ENCODE measurements at regions not wholly inside any gene's neighbourhood (a gene's known extent, or its start where the extent isn't known, plus 50 kb on each side); places are given as distances from the start of the nearest gene placed in this dataset.

DNA sequence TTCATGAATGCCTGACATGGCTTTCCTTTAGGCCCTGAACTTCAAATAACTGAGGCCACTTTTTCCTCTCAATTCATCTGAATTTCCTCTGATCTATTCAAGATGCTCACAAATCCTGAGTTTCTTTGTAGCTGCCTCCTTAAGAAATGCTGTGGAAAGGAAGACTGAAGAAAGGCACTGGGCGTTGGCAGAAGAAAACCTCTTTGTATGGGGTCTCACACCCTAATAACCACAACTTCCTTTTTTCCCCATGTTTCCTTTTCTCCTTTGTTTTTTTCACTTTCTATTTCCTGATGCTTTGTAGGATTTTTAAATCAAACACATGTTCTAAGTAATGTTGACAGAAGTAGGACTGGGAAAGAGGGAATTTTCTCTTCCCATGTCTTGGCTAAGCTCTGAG, 447.4 kb downstream of the CMPK2 start:
- peaks cover 0 to 5% of the 10 kb centered on the region in 2 experiments; a peak in 1 of 4 replicates for H3K4me1 Mint-ChIP-seq
- Histone ChIP-seq H3K56ac (ENCODE audit: insufficient read length, low read depth, low read length) (no peak overlapping the region), H3K27me3 (ENCODE audit: insufficient read depth, low read length) (no peaks in the 10 kb centered on the region), H3K18ac (ENCODE audit: insufficient read length, low read depth, low read length) (no peak overlapping the region), H3K79me1 (ENCODE audit: insufficient read depth, low read depth, low read length, poor library complexity, severe bottlenecking) (no peaks in the 10 kb centered on the region), H2BK15ac (ENCODE audit: low read depth, low read length) (no peak overlapping the region), H2AK5ac (ENCODE audit: insufficient read length, low read length) (no peak overlapping the region), H2BK5ac (ENCODE audit: insufficient read length, low read length) (no peak overlapping the region), H3T11ph (ENCODE audit: low read length) (no peak overlapping the region), H4K91ac (ENCODE audit: insufficient read length, low read depth, low read length) (no peak overlapping the region), H3K9ac (ENCODE audit: extremely low read depth, insufficient read length, low read length) (no peak overlapping the region), H2BK12ac (ENCODE audit: insufficient read length, low read depth, low read length) (no peak overlapping the region), H2BK20ac (ENCODE audit: low read depth, low read length, poor library complexity, severe bottlenecking) (no peak overlapping the region), H3K23me2 (ENCODE audit: insufficient read length, low read depth, low read length, poor library complexity, severe bottlenecking) (no peaks in the 10 kb centered on the region), H3K4me1 (ENCODE audit: insufficient read depth, low read length) (no peaks in the 10 kb centered on the region), H3K4me2 (ENCODE audit: insufficient read depth, insufficient read length, low read length) (no peak overlapping the region), H3K27ac (ENCODE audit: insufficient read length, low read depth, low read length) (no peak overlapping the region), H3K79me2 (ENCODE audit: insufficient read depth, low read length) (no peaks in the 10 kb centered on the region), H2AFZ (ENCODE audit: low read length) (no peak overlapping the region), H3K14ac (ENCODE audit: insufficient read depth, low read length) (no peak overlapping the region), H4K8ac (replicated peaks; ENCODE audit: insufficient read length, low read depth, low read length) (no peak overlapping the region), H3K9me3 (ENCODE audit: control insufficient read depth, low read depth, low read length) (no peaks in the 10 kb centered on the region), H4K5ac (ENCODE audit: insufficient read length, low read depth, low read length) (no peak overlapping the region), H3K23ac (ENCODE audit: insufficient read length, low read depth, low read length) (no peak overlapping the region), H3K4ac (ENCODE audit: low read depth, low read length) (no peak overlapping the region), H2BK120ac (ENCODE audit: low read depth, low read length, poor library complexity, severe bottlenecking) (no peak overlapping the region), H4K20me1 (ENCODE audit: control insufficient read depth, insufficient read depth, insufficient read length) (no peaks in the 10 kb centered on the region)
- TF ChIP-seq, protein P1, sequence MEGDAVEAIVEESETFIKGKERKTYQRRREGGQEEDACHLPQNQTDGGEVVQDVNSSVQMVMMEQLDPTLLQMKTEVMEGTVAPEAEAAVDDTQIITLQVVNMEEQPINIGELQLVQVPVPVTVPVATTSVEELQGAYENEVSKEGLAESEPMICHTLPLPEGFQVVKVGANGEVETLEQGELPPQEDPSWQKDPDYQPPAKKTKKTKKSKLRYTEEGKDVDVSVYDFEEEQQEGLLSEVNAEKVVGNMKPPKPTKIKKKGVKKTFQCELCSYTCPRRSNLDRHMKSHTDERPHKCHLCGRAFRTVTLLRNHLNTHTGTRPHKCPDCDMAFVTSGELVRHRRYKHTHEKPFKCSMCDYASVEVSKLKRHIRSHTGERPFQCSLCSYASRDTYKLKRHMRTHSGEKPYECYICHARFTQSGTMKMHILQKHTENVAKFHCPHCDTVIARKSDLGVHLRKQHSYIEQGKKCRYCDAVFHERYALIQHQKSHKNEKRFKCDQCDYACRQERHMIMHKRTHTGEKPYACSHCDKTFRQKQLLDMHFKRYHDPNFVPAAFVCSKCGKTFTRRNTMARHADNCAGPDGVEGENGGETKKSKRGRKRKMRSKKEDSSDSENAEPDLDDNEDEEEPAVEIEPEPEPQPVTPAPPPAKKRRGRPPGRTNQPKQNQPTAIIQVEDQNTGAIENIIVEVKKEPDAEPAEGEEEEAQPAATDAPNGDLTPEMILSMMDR (conservative IDR thresholded peaks at IDR 0.05): no peak
- H3K27ac Mint-ChIP-seq: no peak overlapping the region
- H3K4me3 Mint-ChIP-seq: no peak overlapping the region
- H3K36me3 Mint-ChIP-seq (ENCODE audit: insufficient read depth in 1 of 3, low read depth in 3 of 3): no peaks in the 10 kb centered on the region; a peak in 1 of 7 replicates
- WGBS (ENCODE audit: extremely low coverage, insufficient read length, low lambda C conversion rate): no CpG with 5 or more reads among the region's 1 CpG
- DNase-seq: no peak
- no peaks in the 10 kb centered on the region for H3K9me3 Mint-ChIP-seq
- H3K27me3 Mint-ChIP-seq (ENCODE audit: low read depth): no peaks in the 10 kb centered on the region

Measured in H9 (cell line).